H1 (cell line): ENCODE measurements at regions not wholly inside any gene's neighbourhood (a gene's known extent, or its start where the extent isn't known, plus 50 kb on each side); places are given as distances from the start of the nearest gene placed in this dataset.
A peak's percentile ranks its signal among the peaks of the same experiment; 100 is the strongest.

ENCODE experiments used
- CTCF ChIA-PET: fragments of 300-600 bp; sonication (Branson Sonifier 250); formaldehyde crosslinking; loops from one replicate; lab custom pipeline; 2021; ENCODE audit not compliant: partially characterized antibody; lab: Charles Lee
- POLR2A ChIA-PET: fragments of 300-600 bp; sonication (Branson Sonifier 250); formaldehyde crosslinking; loops from one replicate; lab custom pipeline; 2021; ENCODE audit warnings: inconsistent platforms; ENCODE audit not compliant: partially characterized antibody; lab: Charles Lee
- DNase-seq, 2 experiments: peaks; one replicate each; pipeline versions ENCODE4 v3.0.0 to v3.0.0-alpha.2; 2010 to 2022; ENCODE audit warnings: low spot score in 2 of 2, low read depth in 1 of 2, mixed read lengths in 1 of 2
- FAIRE-seq: peaks from 2 replicates; lab custom pipeline; 2011; peaks lifted over from hg19 to GRCh38; lab: Jason Lieb, UNC
- H2AFZ ChIP-seq: 2 replicates; pipeline ENCODE4 v1.8.1; 2012; ENCODE audit warnings: low read length, inconsistent platforms
- H2AK5ac ChIP-seq: 2 replicates; pipeline ENCODE4 v1.6.1; 2013; ENCODE audit warnings: low read depth, low read length
- H2BK120ac ChIP-seq: replicated peaks from 2 replicates; pipeline ENCODE3; 2013; ENCODE audit warnings: low read depth, low read length, inconsistent platforms
- H2BK12ac ChIP-seq: 2 replicates; pipeline ENCODE4 v1.6.1; 2013; ENCODE audit warnings: low read depth, low read length
- H2BK15ac ChIP-seq: 2 replicates; pipeline ENCODE4 v1.6.1; 2013; ENCODE audit warnings: low read length
- H2BK20ac ChIP-seq: 2 replicates; pipeline ENCODE4 v1.6.1; 2013; ENCODE audit warnings: low read length
- H2BK5ac ChIP-seq: 2 replicates; pipeline ENCODE4 v1.6.1; 2013; ENCODE audit warnings: low read depth, low read length
- H3K14ac ChIP-seq: 2 replicates; pipeline ENCODE4 v1.6.1; 2013; ENCODE audit warnings: inconsistent platforms; ENCODE audit not compliant: insufficient read length
- H3K18ac ChIP-seq: 2 replicates; pipeline ENCODE4 v1.6.1; 2013; ENCODE audit warnings: low read length; ENCODE audit errors: extremely low read depth
- H3K23ac ChIP-seq: 2 replicates; pipeline ENCODE4 v1.6.1; 2013; ENCODE audit warnings: inconsistent platforms; ENCODE audit not compliant: insufficient read length
- H3K23me2 ChIP-seq: 2 replicates; pipeline ENCODE4 v1.6.1; 2013; ENCODE audit warnings: low read depth, low read length
- H3K27ac ChIP-seq: 2 replicates; pipeline ENCODE4 v1.6.1; 2011; ENCODE audit warnings: low read depth, low read length, inconsistent platforms
- H3K27me3 ChIP-seq, 4 experiments: replicated peaks in 1 of 4; 1 replicate in 1 of 4; 2 replicates in 3 of 4; pipeline versions ENCODE4 v1.6.1 to v1.8.1; 2011 to 2013; ENCODE audit warnings: low read length in 3 of 4, mild to moderate bottlenecking in 3 of 4, inconsistent platforms in 2 of 4, mixed read lengths in 2 of 4, moderate library complexity in 1 of 4; ENCODE audit not compliant: control insufficient read depth in 3 of 4, insufficient read depth in 3 of 4; ENCODE audit errors: extremely low read depth in 1 of 4
- H3K36me3 ChIP-seq, 4 experiments: 2 replicates each; pipeline versions ENCODE4 v1.6.1 to v1.8.1; 2011 to 2013; ENCODE audit warnings: mild to moderate bottlenecking in 4 of 4, low read length in 3 of 4, moderate library complexity in 2 of 4, control low read depth in 1 of 4, inconsistent platforms in 1 of 4; ENCODE audit not compliant: insufficient read depth in 4 of 4, control insufficient read depth in 2 of 4
- H3K4ac ChIP-seq: replicated peaks from 2 replicates; pipeline ENCODE3; 2013; ENCODE audit warnings: low read length, low read depth, mixed read lengths, inconsistent platforms; ENCODE audit not compliant: insufficient read length
- H3K4me1 ChIP-seq, 4 experiments: replicated peaks in 1 of 4; 1 replicate in 1 of 4; 2 replicates in 3 of 4; pipeline versions ENCODE4 v1.6.1 to v1.8.1; 2011 to 2013; ENCODE audit warnings: low read length in 3 of 4, inconsistent platforms in 2 of 4, mixed read lengths in 1 of 4; ENCODE audit not compliant: insufficient read depth in 4 of 4, control insufficient read depth in 3 of 4
- H3K4me2 ChIP-seq, 2 experiments: 2 replicates each; pipeline versions ENCODE4 v1.6.1 to v1.8.1; 2011 to 2013; ENCODE audit warnings: low read depth in 2 of 2, low read length in 2 of 2, control low read depth in 1 of 2, inconsistent platforms in 1 of 2, mild to moderate bottlenecking in 1 of 2; ENCODE audit not compliant: insufficient read depth in 1 of 2
- H3K4me3 ChIP-seq, 4 experiments: fragments of 200-600, 300-600 bp in 1 of 4; sonication (generic), shearing (Covaris generic), sonication (Bioruptor Twin) in 1 of 4; 2 replicates each; pipeline versions ENCODE4 v1.5.1 to v1.8.1; 2011 to 2016; ENCODE audit warnings: low read length in 4 of 4, low read depth in 3 of 4, control low read depth in 2 of 4, inconsistent platforms in 2 of 4, mild to moderate bottlenecking in 2 of 4, mixed read lengths in 1 of 4, moderate library complexity in 1 of 4; ENCODE audit not compliant: insufficient read depth in 2 of 4; ENCODE audit errors: extremely low read depth in 1 of 4
- H3K56ac ChIP-seq: replicated peaks from 2 replicates; pipeline ENCODE3; 2013; ENCODE audit warnings: low read depth, mild to moderate bottlenecking, mixed read lengths, low read length, inconsistent platforms; ENCODE audit not compliant: insufficient read length
- H3K79me1 ChIP-seq: 2 replicates; pipeline ENCODE4 v1.6.1; 2013; ENCODE audit warnings: low read depth, low read length, control low read depth
- H3K79me2 ChIP-seq, 2 experiments: 2 replicates each; pipeline versions ENCODE4 v1.6.1 to v1.8.1; 2012 to 2013; ENCODE audit warnings: low read length in 2 of 2, mild to moderate bottlenecking in 2 of 2, inconsistent platforms in 1 of 2; ENCODE audit not compliant: insufficient read depth in 2 of 2, control insufficient read depth in 1 of 2
- H3K9ac ChIP-seq, 4 experiments: replicated peaks in 1 of 4; 1 replicate in 1 of 4; 2 replicates in 3 of 4; pipeline versions ENCODE4 v1.6.1 to v1.8.1; 2011 to 2013; ENCODE audit warnings: low read depth in 3 of 4, low read length in 3 of 4, control low read depth in 2 of 4, mild to moderate bottlenecking in 2 of 4, moderate library complexity in 2 of 4, inconsistent platforms in 1 of 4; ENCODE audit errors: extremely low read depth in 1 of 4
- H3K9me3 ChIP-seq, 2 experiments: 2 replicates each; pipeline versions ENCODE4 v1.6.1 to v1.8.1; 2012 to 2013; ENCODE audit warnings: mild to moderate bottlenecking in 2 of 2, moderate library complexity in 2 of 2, control low read depth in 1 of 2, inconsistent platforms in 1 of 2, low read depth in 1 of 2, low read length in 1 of 2, mixed read lengths in 1 of 2; ENCODE audit not compliant: insufficient read depth in 2 of 2
- H4K20me1 ChIP-seq, 2 experiments: replicated peaks in 1 of 2; 2 replicates each; pipeline versions ENCODE3 to v1.8.1; 2011 to 2013; ENCODE audit warnings: inconsistent platforms in 2 of 2, low read length in 2 of 2, mild to moderate bottlenecking in 1 of 2; ENCODE audit not compliant: insufficient read depth in 2 of 2, control insufficient read depth in 1 of 2
- H4K5ac ChIP-seq: 2 replicates; pipeline ENCODE4 v1.6.1; 2013; ENCODE audit warnings: low read length, low read depth, mixed read lengths, inconsistent platforms; ENCODE audit not compliant: insufficient read length
- H4K8ac ChIP-seq: 2 replicates; pipeline ENCODE4 v1.8.0; 2013; ENCODE audit warnings: mild to moderate bottlenecking, moderate library complexity, low read length, inconsistent platforms; ENCODE audit not compliant: insufficient read depth; ENCODE audit errors: extremely low read depth
- H4K91ac ChIP-seq: replicated peaks from 2 replicates; pipeline ENCODE3; 2013; ENCODE audit warnings: low read length, mixed read lengths, inconsistent platforms; ENCODE audit not compliant: insufficient read length
- CBX8 ChIP-seq: fragments of 300-800, 300-1000 bp; sonication (generic); IDR thresholded peaks from 2 replicates; pipeline ENCODE4 v1.7.1; 2016; ENCODE audit warnings: low read depth, low read length, borderline replicate concordance
- RNF2 ChIP-seq: fragments of 200-900, 300-1000 bp; sonication (generic); IDR thresholded peaks from 2 replicates; pipeline ENCODE4 v1.7.1; 2016; ENCODE audit warnings: borderline replicate concordance, low read depth, mild to moderate bottlenecking, antibody characterized with exemption, low read length; ENCODE audit not compliant: poor library complexity, severe bottlenecking; ENCODE audit errors: missing control alignments
- SP4 ChIP-seq: IDR thresholded peaks from 2 replicates; pipeline ENCODE4 v1.6.1; 2012; ENCODE audit warnings: low read length, inconsistent platforms
- SRF ChIP-seq: IDR thresholded peaks from 2 replicates; pipeline ENCODE4 v1.6.1; 2011; ENCODE audit warnings: mild to moderate bottlenecking, low read depth, low read length, moderate library complexity
- whole genome bisulfite sequencing, 2 experiments: shearing (Covaris generic) in 1 of 2; methylation state at CpG; one replicate each; pipeline versions ENCODE4 v1.1.6 to v1.1.7; 2013 to 2015; ENCODE audit warnings: low lambda C conversion rate in 2 of 2, mixed read lengths in 2 of 2, inconsistent platforms in 1 of 2, low coverage in 1 of 2, missing lambda C conversion rate in 1 of 2; ENCODE audit not compliant: insufficient replicate concordance in 2 of 2, insufficient coverage in 1 of 2, insufficient read length in 1 of 2; ENCODE audit errors: extremely low coverage in 1 of 2, missing lambda C conversion rate in 1 of 2; 5-methylcytosine and 5-hydroxymethylcytosine counted together

GRCh38 chr14:37816743-37817295 lies 221.4 kb downstream of the TTC6 start:
- H2BK120ac ChIP-seq: no peak overlapping the region
- DNase-seq (no peak), FAIRE-seq (no peak)
- no peak overlapping the region for H2BK15ac ChIP-seq
- H2AFZ ChIP-seq: no peak overlapping the region
- no peak overlapping the region for H2BK20ac ChIP-seq
- no peak overlapping the region for H4K91ac ChIP-seq
- H3K18ac ChIP-seq: no peak overlapping the region
- no peaks in the 10 kb centered on the region for H3K79me2 ChIP-seq
- no peak overlapping the region for H2AK5ac ChIP-seq
- H4K5ac ChIP-seq: no peak overlapping the region
- H2BK5ac ChIP-seq: no peak overlapping the region
- H3K23me2 ChIP-seq: no peaks in the 10 kb centered on the region
- ChIA-PET CTCF (interaction anchor here (0.7 to 0.8 kb wide), 2 partner anchors 9 to 578 kb away, joined by 3 to 5 read pairs; no protein-coding TSS in a partner anchor), POLR2A (no interaction called here)
- TF ChIP-seq SP4 (no peak), CBX8 (no peak), SRF (no peak), RNF2 (no peak)
- H3K27me3 ChIP-seq: peaks cover 0 to 1% (median 0%) of the 10 kb centered on the region in 4 experiments; a peak in 1 of 7 replicates
- no peaks in the 10 kb centered on the region for H4K20me1 ChIP-seq
- H3K14ac ChIP-seq: no peak overlapping the region
- 89% methylated on average over 4 of the region's 4 CpGs; no CpG with 5 or more reads in 1 of the 2 experiments for WGBS, 2 experiments
- H2BK12ac ChIP-seq: no peak overlapping the region
- H3K23ac ChIP-seq: no peak overlapping the region
- no peaks in the 10 kb centered on the region for H3K4me1 ChIP-seq
- no peak overlapping the region for H3K4ac ChIP-seq
- no peaks in the 10 kb centered on the region for H3K36me3 ChIP-seq
- H3K9ac ChIP-seq: 0 out of 7 replicates have a peak overlapping the region, but pooled peaks of 1 of the 4 experiments have one; percentile 3
- H4K8ac ChIP-seq: no peak overlapping the region
- no peak overlapping the region for H3K4me2 ChIP-seq
- H3K79me1 ChIP-seq: no peaks in the 10 kb centered on the region
- H3K56ac ChIP-seq: no peak overlapping the region
- no peaks in the 10 kb centered on the region for H3K9me3 ChIP-seq
- H3K4me3 ChIP-seq: no peak overlapping the region
- H3K27ac ChIP-seq: no peak overlapping the region
